AG09319 (cell line): ENCODE measurements at regions not wholly inside any gene's neighbourhood (a gene's known extent, or its start where the extent isn't known, plus 50 kb on each side); places are given as distances from the start of the nearest gene placed in this dataset.

Experiments used
- DNase-seq: peaks from one replicate; pipeline ENCODE4 v3.0.0-alpha.2; 2010; ENCODE audit warnings: low read depth; ENCODE audit errors: extremely low read depth
- CTCF ChIP-seq: IDR thresholded peaks from 2 replicates; pipeline ENCODE4 v1.5.1; 2011; ENCODE audit warnings: low read depth, mild to moderate bottlenecking, inconsistent platforms, low read length, moderate library complexity

DNA sequence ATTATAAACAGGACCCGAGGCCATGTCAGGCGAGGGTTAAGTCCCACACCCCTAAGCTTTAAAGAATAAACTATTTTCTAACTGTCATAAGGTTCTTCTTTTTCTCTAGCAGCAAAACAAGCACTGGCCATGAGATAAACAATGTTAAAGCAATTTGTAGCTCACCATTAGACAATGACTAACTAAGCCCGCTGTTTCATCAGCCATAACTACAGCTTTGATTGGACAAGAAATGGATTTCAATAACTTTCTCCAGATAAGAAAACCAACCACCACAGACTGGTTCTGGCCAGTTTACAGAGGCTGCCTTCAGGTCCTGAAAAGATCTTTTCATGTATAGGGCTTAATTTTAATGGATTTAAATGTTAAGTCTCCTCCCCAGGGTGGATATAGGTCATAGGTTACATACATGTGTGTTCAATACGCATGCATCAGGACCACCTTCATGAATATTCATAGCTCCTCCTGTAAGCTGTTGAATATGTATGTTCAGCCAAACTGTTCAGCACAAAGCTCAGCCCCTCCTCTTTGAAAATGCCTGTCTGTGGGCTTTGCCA, 108.7 kb upstream of the RAB6C start:
- TF ChIP-seq CTCF, result no peak
- no peak for DNase-seq

DNA sequence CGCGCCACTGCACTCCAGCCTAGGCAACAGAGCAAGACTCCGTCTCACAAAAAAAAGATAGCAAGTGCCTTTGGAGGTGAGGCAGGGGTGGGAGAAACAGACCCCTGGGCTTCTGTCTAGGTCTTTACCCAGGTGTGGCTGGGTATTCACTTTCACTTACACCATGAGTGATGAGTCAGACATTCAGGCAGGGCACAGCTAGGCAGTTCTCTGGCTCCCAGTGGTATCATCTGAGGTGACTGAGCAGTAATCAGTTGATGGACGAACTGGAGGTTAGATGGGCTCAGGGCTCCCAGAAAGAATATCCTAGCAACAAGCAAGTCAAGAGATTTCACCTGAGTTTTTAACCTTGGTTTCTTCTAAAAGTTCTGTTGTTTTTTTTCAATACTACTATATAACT, 107.0 kb upstream of the RAB6C start:
- no peak for DNase-seq
- TF ChIP-seq CTCF, result no peak

DNA sequence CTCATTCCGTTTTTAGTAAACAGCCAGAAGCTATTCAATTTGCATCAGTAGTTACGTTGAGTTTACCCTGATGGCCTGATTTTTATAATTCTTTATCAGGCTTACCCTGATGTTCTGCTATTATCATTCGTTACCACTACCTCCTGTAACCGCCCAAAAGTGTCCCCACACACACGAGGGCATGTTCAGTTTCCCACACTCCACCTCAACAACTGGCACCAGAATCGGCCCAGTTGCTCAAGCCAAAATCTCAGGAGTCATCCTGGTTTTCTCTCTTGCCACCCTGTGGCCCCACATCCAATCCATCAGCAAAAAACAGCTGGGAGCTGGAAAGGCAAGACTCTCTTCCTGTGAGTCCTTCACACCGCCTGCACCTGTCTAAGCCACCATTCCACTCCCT, 102.9 kb upstream of the RAB6C start:
- TF ChIP-seq CTCF, result no peak
- no peak for DNase-seq

DNA sequence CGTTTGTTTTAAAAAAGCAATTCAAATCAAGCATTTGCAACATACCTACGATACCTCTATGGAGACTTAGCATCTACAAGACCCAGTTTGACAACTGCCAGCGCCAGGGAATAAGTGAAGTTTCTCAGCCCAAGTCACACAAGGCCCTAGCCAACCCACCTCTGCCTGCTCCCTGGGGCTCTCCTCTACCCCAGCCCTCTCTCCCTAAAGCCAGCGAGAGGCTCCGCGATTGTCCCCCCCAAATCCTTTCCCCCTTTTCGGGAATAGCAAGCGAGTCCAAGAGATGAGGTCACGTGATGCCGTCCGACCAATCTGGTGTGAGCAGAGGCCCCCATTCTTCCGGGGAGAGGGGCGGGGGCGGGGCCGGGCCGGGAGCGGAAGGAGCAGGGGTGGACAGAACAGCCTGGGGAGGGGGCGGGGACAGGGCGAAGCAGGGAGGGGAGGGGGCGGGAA, 102.2 kb upstream of the RAB6C start:
- peak; percentile 62 for DNase-seq
- TF ChIP-seq CTCF, result no peak

- peak; percentile 10 for DNase-seq
- TF ChIP-seq CTCF, result no peak
Measured at GRCh38 chr2:129877795-129878775, 101.4 kb upstream of the RAB6C start.

DNA sequence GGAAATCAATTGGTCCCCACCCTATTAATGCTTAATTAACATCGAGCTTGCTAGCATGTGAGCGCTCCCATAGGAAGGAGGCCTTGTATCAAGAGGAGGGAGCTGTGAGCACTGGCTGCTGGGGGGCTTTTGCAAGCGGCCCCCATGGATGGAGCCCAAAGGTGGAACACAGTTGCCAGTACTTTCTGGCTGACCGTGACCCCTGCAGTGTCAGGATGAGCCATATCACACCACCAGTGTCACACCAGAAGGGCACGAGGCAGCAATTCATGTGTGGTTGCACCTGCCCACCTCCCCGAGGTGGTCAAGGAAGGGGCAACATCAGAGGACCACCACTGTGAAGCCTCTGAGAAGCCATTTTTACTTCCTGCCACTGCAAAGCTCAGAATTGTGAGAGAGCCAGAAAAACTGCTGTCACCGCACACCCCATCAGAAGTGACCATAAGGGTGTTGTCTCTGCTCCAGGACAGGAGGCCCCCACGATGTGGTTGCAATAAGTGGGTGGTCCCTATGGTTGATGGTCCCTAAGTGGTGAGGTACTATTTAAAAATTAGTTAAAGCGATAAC, 99.8 kb upstream of the RAB6C start:
- no peak for TF ChIP-seq CTCF
- no peak for DNase-seq

DNA sequence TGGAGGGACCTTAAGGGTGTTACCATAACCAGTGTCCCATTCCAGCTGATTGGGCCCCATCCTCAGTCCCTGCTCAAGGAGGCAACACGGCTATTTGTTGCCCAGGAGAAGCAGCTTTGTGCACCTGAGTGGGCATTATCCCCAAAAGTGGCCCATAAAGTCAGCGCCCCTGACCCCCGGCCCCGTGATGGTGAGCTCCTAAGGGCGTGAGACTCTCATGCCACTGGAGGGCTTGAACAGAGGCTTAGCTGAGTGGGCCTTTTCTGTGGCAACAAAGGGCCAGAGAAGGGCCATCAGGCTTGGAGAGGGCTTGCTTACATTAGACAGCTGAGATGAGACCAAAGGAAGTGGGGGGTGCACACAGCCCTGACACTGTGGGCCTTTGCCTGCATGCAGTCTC, 99.2 kb upstream of the RAB6C start:
- no peak for TF ChIP-seq CTCF
- DNase-seq, result no peak
